Astrocyte (in vitro differentiated cells and primary cell): ENCODE measurements at regions not wholly inside any gene's neighbourhood (a gene's known extent, or its start where the extent isn't known, plus 50 kb on each side); places are given as distances from the start of the nearest gene placed in this dataset.

Experiments
- EZH2 ChIP-seq: IDR thresholded peaks from 2 replicates; pipeline ENCODE4 v1.6.1; 2012; ENCODE audit warnings: mild to moderate bottlenecking, low read length, inconsistent platforms; ENCODE audit not compliant: insufficient read depth
- TF ChIP-seq, protein P1 (sequence below): IDR thresholded peaks from 2 replicates; pipeline ENCODE4 v1.5.1; 2011; ENCODE audit warnings: low read depth, mild to moderate bottlenecking, inconsistent platforms, low read length, moderate library complexity; ENCODE audit not compliant: insufficient read depth

DNA sequence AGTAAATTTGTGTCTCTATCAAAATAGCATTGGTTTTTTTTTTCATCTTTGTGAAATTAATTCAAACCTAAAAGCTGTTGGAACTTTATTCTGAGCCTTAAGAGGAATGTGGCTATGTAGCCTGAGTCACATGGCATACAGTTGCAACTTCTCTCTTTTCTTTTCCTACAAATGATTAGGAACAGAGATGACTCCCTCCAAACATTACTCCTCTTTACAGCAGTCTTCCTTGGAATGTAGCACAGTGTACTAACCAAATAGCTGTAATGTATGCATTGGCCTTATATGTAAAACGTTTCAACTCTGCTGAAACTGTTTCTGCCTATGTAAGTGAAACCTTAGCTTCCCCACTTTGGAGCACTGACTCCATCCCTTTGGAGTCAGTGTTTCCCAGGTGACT is 100.9 kb upstream of the MAP1B start:
- TF ChIP-seq EZH2, result no peak
- TF ChIP-seq, protein P1, sequence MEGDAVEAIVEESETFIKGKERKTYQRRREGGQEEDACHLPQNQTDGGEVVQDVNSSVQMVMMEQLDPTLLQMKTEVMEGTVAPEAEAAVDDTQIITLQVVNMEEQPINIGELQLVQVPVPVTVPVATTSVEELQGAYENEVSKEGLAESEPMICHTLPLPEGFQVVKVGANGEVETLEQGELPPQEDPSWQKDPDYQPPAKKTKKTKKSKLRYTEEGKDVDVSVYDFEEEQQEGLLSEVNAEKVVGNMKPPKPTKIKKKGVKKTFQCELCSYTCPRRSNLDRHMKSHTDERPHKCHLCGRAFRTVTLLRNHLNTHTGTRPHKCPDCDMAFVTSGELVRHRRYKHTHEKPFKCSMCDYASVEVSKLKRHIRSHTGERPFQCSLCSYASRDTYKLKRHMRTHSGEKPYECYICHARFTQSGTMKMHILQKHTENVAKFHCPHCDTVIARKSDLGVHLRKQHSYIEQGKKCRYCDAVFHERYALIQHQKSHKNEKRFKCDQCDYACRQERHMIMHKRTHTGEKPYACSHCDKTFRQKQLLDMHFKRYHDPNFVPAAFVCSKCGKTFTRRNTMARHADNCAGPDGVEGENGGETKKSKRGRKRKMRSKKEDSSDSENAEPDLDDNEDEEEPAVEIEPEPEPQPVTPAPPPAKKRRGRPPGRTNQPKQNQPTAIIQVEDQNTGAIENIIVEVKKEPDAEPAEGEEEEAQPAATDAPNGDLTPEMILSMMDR, result no peak
